ENCODE measurements at regions not wholly inside any gene's neighbourhood (a gene's known extent, or its start where the extent isn't known, plus 50 kb on each side); places are given as distances from the start of the nearest gene placed in this dataset.

- ChIA-PET POLR2A (interaction anchor here (0.6 kb wide), 1 partner anchor 610 kb away, joined by 6 read pairs; no protein-coding TSS in a partner anchor), CTCF (ENCODE audit: unreplicated experiment) (no interaction called here)
- H3K36me3 ChIP-seq (ENCODE audit: insufficient read depth, low read length), result no peaks in the 10 kb centered on the region
- intact Hi-C loops (cut with micrococcal nuclease; ENCODE audit: unreplicated experiment), result no loop called here
- no peak overlapping the region for H2AFZ ChIP-seq (ENCODE audit: low read length)
- no peak for DNase-seq (ENCODE audit: low spot score)
- no TSS peak for BruUV-seq (replicated peaks)
- H3K4me1 ChIP-seq (ENCODE audit: insufficient read depth, low read length, poor library complexity, severe bottlenecking), result no peaks in the 10 kb centered on the region
- TF ChIP-seq EZH2phosphoT487 (IDR thresholded peaks at IDR 0.05; ENCODE audit: borderline replicate concordance, low read depth, low read length) (no peak), CTCF (conservative IDR thresholded peaks at IDR 0.05; ENCODE audit: low read length) (no peak)
- no peak overlapping the region for H3K4me3 ChIP-seq (ENCODE audit: low read depth, low read length, poor library complexity, severe bottlenecking)
- H3K79me2 ChIP-seq (ENCODE audit: insufficient read depth, low read depth, low read length), result no peaks in the 10 kb centered on the region
- no peak overlapping the region for H3K27ac ChIP-seq (ENCODE audit: low read depth, low read length, poor library complexity, severe bottlenecking)
- no peak overlapping the region for H3K4me2 ChIP-seq (ENCODE audit: low read length)
- no peaks in the 10 kb centered on the region for H3K9me3 ChIP-seq (ENCODE audit: low read length)
- no peaks in the 10 kb centered on the region for H4K20me1 ChIP-seq (ENCODE audit: insufficient read depth, low read length)
- no peaks in the 10 kb centered on the region for H3K9me2 ChIP-seq (ENCODE audit: insufficient read depth, low read length)
Observed at GRCh38 chr2:204472375-204472774, 72.9 kb upstream of the PARD3B start.

GRCh38 chr2:204473224-204473623, 72.1 kb upstream of the PARD3B start:
- no peaks in the 10 kb centered on the region for H3K9me2 ChIP-seq (ENCODE audit: insufficient read depth, low read length)
- ChIA-PET POLR2A (interaction anchor here (0.6 kb wide), 1 partner anchor 609 kb away, joined by 6 read pairs; no protein-coding TSS in a partner anchor), CTCF (ENCODE audit: unreplicated experiment) (interaction anchor here (0.6 kb wide), 1 partner anchor 438 kb away, joined by 3 read pairs; no protein-coding TSS in a partner anchor)
- intact Hi-C loops (cut with micrococcal nuclease; ENCODE audit: unreplicated experiment), result no loop called here
- no peaks in the 10 kb centered on the region for H3K36me3 ChIP-seq (ENCODE audit: insufficient read depth, low read length)
- no peaks in the 10 kb centered on the region for H3K9me3 ChIP-seq (ENCODE audit: low read length)
- H2AFZ ChIP-seq (ENCODE audit: low read length), result no peak overlapping the region
- no peak overlapping the region for H3K4me2 ChIP-seq (ENCODE audit: low read length)
- TF ChIP-seq CTCF (conservative IDR thresholded peaks at IDR 0.05; ENCODE audit: low read length), result no peak
- no peak for TF ChIP-seq EZH2phosphoT487 (IDR thresholded peaks at IDR 0.05; ENCODE audit: borderline replicate concordance, low read depth, low read length)
- H3K79me2 ChIP-seq (ENCODE audit: insufficient read depth, low read depth, low read length), result no peaks in the 10 kb centered on the region
- no peaks in the 10 kb centered on the region for H3K4me1 ChIP-seq (ENCODE audit: insufficient read depth, low read length, poor library complexity, severe bottlenecking)
- BruUV-seq (replicated peaks), result no TSS peak
- no peak for DNase-seq (ENCODE audit: low spot score)
- no peaks in the 10 kb centered on the region for H4K20me1 ChIP-seq (ENCODE audit: insufficient read depth, low read length)
- no peak overlapping the region for H3K27ac ChIP-seq (ENCODE audit: low read depth, low read length, poor library complexity, severe bottlenecking)
- no peak overlapping the region for H3K4me3 ChIP-seq (ENCODE audit: low read depth, low read length, poor library complexity, severe bottlenecking)

- intact Hi-C loops (cut with micrococcal nuclease; ENCODE audit: unreplicated experiment), result no loop called here
- no peaks in the 10 kb centered on the region for H3K36me3 ChIP-seq (ENCODE audit: insufficient read depth, low read length)
- H3K79me2 ChIP-seq (ENCODE audit: insufficient read depth, low read depth, low read length), result no peaks in the 10 kb centered on the region
- H3K27ac ChIP-seq (ENCODE audit: low read depth, low read length, poor library complexity, severe bottlenecking), result no peak overlapping the region
- ChIA-PET POLR2A (no interaction called here), CTCF (ENCODE audit: unreplicated experiment) (no interaction called here)
- DNase-seq (ENCODE audit: low spot score), result no peak
- no peaks in the 10 kb centered on the region for H3K9me2 ChIP-seq (ENCODE audit: insufficient read depth, low read length)
- H3K4me3 ChIP-seq (ENCODE audit: low read depth, low read length, poor library complexity, severe bottlenecking), result no peak overlapping the region
- no peaks in the 10 kb centered on the region for H4K20me1 ChIP-seq (ENCODE audit: insufficient read depth, low read length)
- no TSS peak for BruUV-seq (replicated peaks)
- H3K4me2 ChIP-seq (ENCODE audit: low read length), result no peak overlapping the region
- TF ChIP-seq EZH2phosphoT487 (IDR thresholded peaks at IDR 0.05; ENCODE audit: borderline replicate concordance, low read depth, low read length) (no peak), CTCF (conservative IDR thresholded peaks at IDR 0.05; ENCODE audit: low read length) (no peak)
- H2AFZ ChIP-seq (ENCODE audit: low read length), result no peak overlapping the region
- H3K9me3 ChIP-seq (ENCODE audit: low read length), result no peaks in the 10 kb centered on the region
- no peaks in the 10 kb centered on the region for H3K4me1 ChIP-seq (ENCODE audit: insufficient read depth, low read length, poor library complexity, severe bottlenecking)
Observed at GRCh38 chr2:204475399-204475798, 69.9 kb upstream of the PARD3B start.
